Breast epithelium (tissue), 4 donors: ENCODE measurements at regions not wholly inside any gene's neighbourhood (a gene's known extent, or its start where the extent isn't known, plus 50 kb on each side); places are given as distances from the start of the nearest gene placed in this dataset.
"Not testable (repeated sequence)": the region's sequence is repeated elsewhere in the genome, so short reads cannot be mapped to it uniquely, and the experiment has no call there.

Source experiments
- DNase-seq, 2 donors: peaks; one replicate each; pipeline ENCODE4 v3.0.0-alpha.2; 2019; ENCODE audit warnings: low spot score in 2 of 2
- H3K27ac ChIP-seq, 2 donors: fragments of 200-600 bp; sonication (generic) in 1 of 2; one replicate each; pipeline ENCODE4 v1.5.1; 2016 to 2019; ENCODE audit warnings: mild to moderate bottlenecking in 1 of 2
- H3K27me3 ChIP-seq, 2 donors: fragments of 200-600 bp; sonication (generic) in 1 of 2; one replicate each; pipeline versions ENCODE4 v1.5.1 to v1.6.0; 2017 to 2019; ENCODE audit warnings: control low read depth in 1 of 2, mild to moderate bottlenecking in 1 of 2
- H3K36me3 ChIP-seq: fragments of 200-600 bp; one replicate; pipeline ENCODE4 v1.5.1; 2019
- H3K4me1 ChIP-seq, 2 donors: fragments of 200-600 bp; sonication (generic); one replicate each; pipeline ENCODE4 v1.5.1; 2016 to 2019; ENCODE audit warnings: control low read depth in 1 of 2
- H3K4me3 ChIP-seq, 3 donors: fragments of 200-600 bp; sonication (generic); 1 replicate in 2 of 3; 2 replicates in 1 of 3; pipeline ENCODE4 v1.5.1; 2016 to 2019; ENCODE audit warnings: mild to moderate bottlenecking in 3 of 3, moderate library complexity in 2 of 3
- H3K9me3 ChIP-seq, 2 donors: fragments of 200-600 bp; sonication (generic) in 1 of 2; one replicate each; pipeline ENCODE4 v1.5.1; 2016 to 2019; ENCODE audit warnings: control low read depth in 1 of 2
- POLR2A ChIP-seq: fragments of 450-650 bp; IDR thresholded peaks from one replicate; pipeline ENCODE4 v1.6.1; 2016; ENCODE audit warnings: antibody characterized with exemption, mild to moderate bottlenecking, moderate library complexity
- POLR2AphosphoS5 ChIP-seq, 3 donors: sonication (generic); formaldehyde crosslinking; IDR thresholded peaks; one replicate each; pipeline ENCODE4 v1.6.1; 2017; ENCODE audit warnings: antibody characterized with exemption in 3 of 3
- intact Hi-C: fragments of 100-400 bp; cut with DNase I; formaldehyde crosslinking; loops from one replicate; pipeline ENCODE4 v1.15.1; 2023; ENCODE audit warnings: low total_unique reads
- TF ChIP-seq, protein P1 (sequence below), 3 donors: fragments of 450-650 bp; IDR thresholded peaks; one replicate each; pipeline ENCODE4 v1.5.1; 2016 to 2017; ENCODE audit warnings: antibody characterized with exemption in 3 of 3, mild to moderate bottlenecking in 3 of 3, moderate library complexity in 3 of 3

GRCh38 chr1:96466842-96467241 lies 254.7 kb upstream of the PTBP2 start:
- Histone ChIP-seq H3K27ac (no peak overlapping the region), H3K27me3 (no peaks in the 10 kb centered on the region), H3K4me1 (no peaks in the 10 kb centered on the region), H3K36me3 (no peaks in the 10 kb centered on the region), H3K4me3 (no peak overlapping the region), H3K9me3 (no peaks in the 10 kb centered on the region)
- DNase-seq: no peak
- intact Hi-C loops: no loop called here
- TF ChIP-seq POLR2AphosphoS5 (IDR thresholded peaks at IDR 0.05) (no peak), POLR2A (no peak)
- TF ChIP-seq, protein P1, sequence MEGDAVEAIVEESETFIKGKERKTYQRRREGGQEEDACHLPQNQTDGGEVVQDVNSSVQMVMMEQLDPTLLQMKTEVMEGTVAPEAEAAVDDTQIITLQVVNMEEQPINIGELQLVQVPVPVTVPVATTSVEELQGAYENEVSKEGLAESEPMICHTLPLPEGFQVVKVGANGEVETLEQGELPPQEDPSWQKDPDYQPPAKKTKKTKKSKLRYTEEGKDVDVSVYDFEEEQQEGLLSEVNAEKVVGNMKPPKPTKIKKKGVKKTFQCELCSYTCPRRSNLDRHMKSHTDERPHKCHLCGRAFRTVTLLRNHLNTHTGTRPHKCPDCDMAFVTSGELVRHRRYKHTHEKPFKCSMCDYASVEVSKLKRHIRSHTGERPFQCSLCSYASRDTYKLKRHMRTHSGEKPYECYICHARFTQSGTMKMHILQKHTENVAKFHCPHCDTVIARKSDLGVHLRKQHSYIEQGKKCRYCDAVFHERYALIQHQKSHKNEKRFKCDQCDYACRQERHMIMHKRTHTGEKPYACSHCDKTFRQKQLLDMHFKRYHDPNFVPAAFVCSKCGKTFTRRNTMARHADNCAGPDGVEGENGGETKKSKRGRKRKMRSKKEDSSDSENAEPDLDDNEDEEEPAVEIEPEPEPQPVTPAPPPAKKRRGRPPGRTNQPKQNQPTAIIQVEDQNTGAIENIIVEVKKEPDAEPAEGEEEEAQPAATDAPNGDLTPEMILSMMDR (IDR thresholded peaks at IDR 0.05): no peak

- H3K9me3 ChIP-seq, intact Hi-C loops, DNase-seq, H3K36me3 ChIP-seq, H3K4me3 ChIP-seq, H3K27ac ChIP-seq, H3K27me3 ChIP-seq, H3K4me1 ChIP-seq: not testable (repeated sequence)
Observed at GRCh38 chr1:96469726-96470125, 251.9 kb upstream of the PTBP2 start.

DNA sequence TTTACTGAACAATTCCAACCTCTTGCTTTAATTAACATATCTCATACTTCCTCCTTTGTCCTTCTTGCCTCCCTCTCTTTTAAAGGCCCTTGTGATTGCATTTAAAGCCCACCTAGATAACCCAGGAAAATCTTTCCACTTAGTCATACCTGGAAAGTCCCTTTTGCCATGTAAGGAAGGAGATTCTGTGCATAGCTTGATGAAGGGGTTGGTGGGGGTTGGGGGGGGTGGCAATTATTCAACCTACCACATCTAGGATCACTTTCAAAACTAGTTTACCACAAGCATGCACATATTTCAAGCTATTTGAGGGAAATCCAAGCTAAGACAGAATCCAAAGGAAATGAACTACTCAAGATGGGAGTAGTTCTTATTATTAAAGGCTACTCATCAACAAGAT lies 249.1 kb upstream of the PTBP2 start:
- Histone ChIP-seq H3K27ac (no peak overlapping the region), H3K36me3 (no peaks in the 10 kb centered on the region), H3K4me1 (no peaks in the 10 kb centered on the region), H3K4me3 (no peak overlapping the region), H3K9me3 (no peaks in the 10 kb centered on the region), H3K27me3 (no peaks in the 10 kb centered on the region)
- TF ChIP-seq, protein P1 (IDR thresholded peaks at IDR 0.05): no peak
- TF ChIP-seq POLR2AphosphoS5 (IDR thresholded peaks at IDR 0.05): no peak
- no peak for DNase-seq
- intact Hi-C loops: no loop called here

- Histone ChIP-seq H3K4me1 (no peaks in the 10 kb centered on the region), H3K27me3 (no peaks in the 10 kb centered on the region), H3K9me3 (no peaks in the 10 kb centered on the region), H3K36me3 (no peaks in the 10 kb centered on the region), H3K4me3 (no peak overlapping the region), H3K27ac (no peak overlapping the region)
- intact Hi-C loops: no loop called here
- no peak for TF ChIP-seq POLR2AphosphoS5 (IDR thresholded peaks at IDR 0.05)
- TF ChIP-seq POLR2A: no peak
- TF ChIP-seq, protein P1 (IDR thresholded peaks at IDR 0.05): no peak
- no peak for DNase-seq
Observed at GRCh38 chr1:96473791-96474434, 247.7 kb upstream of the PTBP2 start.

GRCh38 chr1:96474985-96475743 lies 246.4 kb upstream of the PTBP2 start:
- Histone ChIP-seq H3K4me1 (no peaks in the 10 kb centered on the region), H3K27ac (no peak overlapping the region), H3K36me3 (no peaks in the 10 kb centered on the region), H3K9me3 (no peaks in the 10 kb centered on the region), H3K27me3 (no peaks in the 10 kb centered on the region), H3K4me3 (no peak overlapping the region)
- no peak for DNase-seq
- intact Hi-C loops: no loop called here
- TF ChIP-seq, protein P1 (IDR thresholded peaks at IDR 0.05): no peak
- no peak for TF ChIP-seq POLR2AphosphoS5 (IDR thresholded peaks at IDR 0.05)
- no peak for TF ChIP-seq POLR2A
